Keratinocyte (primary cell): ENCODE measurements at regions not wholly inside any gene's neighbourhood (a gene's known extent, or its start where the extent isn't known, plus 50 kb on each side); places are given as distances from the start of the nearest gene placed in this dataset.

ENCODE experiments used
- DNase-seq: peaks from one replicate; pipeline ENCODE4 v3.0.0-alpha.2; 2011; ENCODE audit warnings: low read depth, missing footprints, low spot score
- FAIRE-seq: peaks from 2 replicates; lab custom pipeline; 2011; peaks lifted over from hg19 to GRCh38; lab: Jason Lieb, UNC
- H2AFZ ChIP-seq: 2 replicates; pipeline ENCODE4 v1.6.0; 2012; ENCODE audit warnings: low read length, control low read depth, inconsistent platforms; ENCODE audit not compliant: control insufficient read depth
- H3K27ac ChIP-seq: 2 replicates; pipeline ENCODE4 v1.5.1; 2011; ENCODE audit warnings: low read length; ENCODE audit not compliant: control insufficient read depth, insufficient read depth
- H3K27me3 ChIP-seq: 3 replicates; pipeline ENCODE4 v1.6.0; 2011; ENCODE audit warnings: low read length; ENCODE audit not compliant: control insufficient read depth, insufficient read depth; ENCODE audit errors: extremely low read depth
- H3K36me3 ChIP-seq, 2 experiments: 2 replicates in 1 of 2; 3 replicates in 1 of 2; pipeline ENCODE4 v1.5.1; 2011; ENCODE audit warnings: low read length in 2 of 2, mild to moderate bottlenecking in 1 of 2; ENCODE audit not compliant: control insufficient read depth in 2 of 2, insufficient read depth in 2 of 2; ENCODE audit errors: extremely low read depth in 1 of 2
- H3K4me1 ChIP-seq: 3 replicates; pipeline ENCODE4 v1.5.1; 2011; ENCODE audit warnings: low read length; ENCODE audit not compliant: control insufficient read depth, insufficient read depth; ENCODE audit errors: extremely low read depth
- H3K4me2 ChIP-seq: 3 replicates; pipeline ENCODE4 v1.6.0; 2011; ENCODE audit warnings: low read depth, low read length; ENCODE audit not compliant: control insufficient read depth, insufficient read depth; ENCODE audit errors: extremely low read depth
- H3K4me3 ChIP-seq, 3 experiments: fragments of 200-600 bp in 1 of 3; sonication (generic) in 1 of 3; 2 replicates in 2 of 3; 3 replicates in 1 of 3; pipeline ENCODE4 v1.5.1; 2011 to 2016; ENCODE audit warnings: low read length in 3 of 3, mild to moderate bottlenecking in 3 of 3, control low read depth in 2 of 3, inconsistent platforms in 1 of 3, low read depth in 1 of 3, mixed read lengths in 1 of 3, mixed run types in 1 of 3, moderate library complexity in 1 of 3; ENCODE audit not compliant: control insufficient read depth in 2 of 3, insufficient read depth in 2 of 3; ENCODE audit errors: extremely low read depth in 1 of 3
- H3K79me2 ChIP-seq: 2 replicates; pipeline ENCODE4 v1.6.0; 2012; ENCODE audit warnings: low read length; ENCODE audit not compliant: control insufficient read depth, insufficient read depth
- H3K9ac ChIP-seq: 3 replicates; pipeline ENCODE4 v1.6.0; 2011; ENCODE audit warnings: low read length; ENCODE audit not compliant: control insufficient read depth, insufficient read depth; ENCODE audit errors: extremely low read depth
- H3K9me1 ChIP-seq: 3 replicates; pipeline ENCODE4 v1.6.0; 2011; ENCODE audit warnings: low read length; ENCODE audit not compliant: control insufficient read depth, insufficient read depth; ENCODE audit errors: extremely low read depth
- H3K9me3 ChIP-seq: 2 replicates; pipeline ENCODE4 v1.5.1; 2012; ENCODE audit warnings: low read depth, low read length; ENCODE audit not compliant: control insufficient read depth
- H4K20me1 ChIP-seq: 3 replicates; pipeline ENCODE4 v1.6.0; 2011; ENCODE audit warnings: low read length; ENCODE audit not compliant: control insufficient read depth, insufficient read depth; ENCODE audit errors: extremely low read depth
- EZH2 ChIP-seq: IDR thresholded peaks from one replicate; pipeline ENCODE4 v1.6.1; 2012; ENCODE audit warnings: inconsistent platforms, mild to moderate bottlenecking, low read length, moderate library complexity
- dilution Hi-C: fragments of 300-500 bp; cut with MboI; formaldehyde crosslinking; loops from one replicate; pipeline ENCODE4 v1.7.0; 2020; ENCODE audit warnings: low sequenced_read_pairs; ENCODE audit not compliant: extremely low pct_ligation_motif_present
- TF ChIP-seq, protein P1 (sequence below), 3 experiments: IDR thresholded peaks in 1 of 3; conservative IDR thresholded peaks in 1 of 3; optimal IDR thresholded peaks in 1 of 3; 2 replicates in 2 of 3; 3 replicates in 1 of 3; pipeline versions ENCODE3 to v1.5.1; 2011; ENCODE audit warnings: low read length in 3 of 3, mild to moderate bottlenecking in 3 of 3, moderate library complexity in 2 of 3, control low read depth in 1 of 3, inconsistent platforms in 1 of 3; ENCODE audit not compliant: insufficient read depth in 2 of 3; ENCODE audit errors: extremely low read depth in 1 of 3

DNA sequence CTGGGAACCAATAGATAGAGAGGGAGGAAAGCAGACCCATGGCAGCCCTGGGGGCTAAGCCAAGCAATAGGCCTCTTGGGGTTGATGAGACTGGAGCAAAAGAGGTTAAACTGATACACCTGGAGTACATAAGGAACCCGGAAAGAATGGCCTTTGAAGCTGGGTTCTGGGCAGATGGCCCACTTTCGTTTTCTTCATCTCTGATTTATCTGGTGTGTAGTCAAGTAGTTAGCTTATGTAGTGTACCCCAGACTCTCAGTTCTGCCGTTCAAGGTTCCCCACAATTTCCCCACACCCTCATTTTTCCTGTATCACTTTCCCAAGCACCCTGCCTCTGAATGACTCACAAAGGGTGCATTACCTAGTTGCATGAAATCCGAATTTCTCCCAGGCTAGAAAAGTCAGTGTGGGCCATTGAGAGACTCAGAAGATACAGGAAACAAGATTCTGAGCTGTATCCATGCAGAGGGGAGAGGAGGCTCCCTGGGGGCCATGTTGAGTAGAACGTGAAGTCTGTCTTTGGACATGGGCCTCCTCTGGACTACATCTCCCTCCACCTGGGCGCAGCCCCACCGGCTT lies 235.0 kb downstream of the LOXHD1 start:
- DNase-seq (no peak), FAIRE-seq (no peak)
- no peak overlapping the region for H3K4me2 ChIP-seq
- dilution Hi-C loops, result no loop called here
- TF ChIP-seq, protein P1, sequence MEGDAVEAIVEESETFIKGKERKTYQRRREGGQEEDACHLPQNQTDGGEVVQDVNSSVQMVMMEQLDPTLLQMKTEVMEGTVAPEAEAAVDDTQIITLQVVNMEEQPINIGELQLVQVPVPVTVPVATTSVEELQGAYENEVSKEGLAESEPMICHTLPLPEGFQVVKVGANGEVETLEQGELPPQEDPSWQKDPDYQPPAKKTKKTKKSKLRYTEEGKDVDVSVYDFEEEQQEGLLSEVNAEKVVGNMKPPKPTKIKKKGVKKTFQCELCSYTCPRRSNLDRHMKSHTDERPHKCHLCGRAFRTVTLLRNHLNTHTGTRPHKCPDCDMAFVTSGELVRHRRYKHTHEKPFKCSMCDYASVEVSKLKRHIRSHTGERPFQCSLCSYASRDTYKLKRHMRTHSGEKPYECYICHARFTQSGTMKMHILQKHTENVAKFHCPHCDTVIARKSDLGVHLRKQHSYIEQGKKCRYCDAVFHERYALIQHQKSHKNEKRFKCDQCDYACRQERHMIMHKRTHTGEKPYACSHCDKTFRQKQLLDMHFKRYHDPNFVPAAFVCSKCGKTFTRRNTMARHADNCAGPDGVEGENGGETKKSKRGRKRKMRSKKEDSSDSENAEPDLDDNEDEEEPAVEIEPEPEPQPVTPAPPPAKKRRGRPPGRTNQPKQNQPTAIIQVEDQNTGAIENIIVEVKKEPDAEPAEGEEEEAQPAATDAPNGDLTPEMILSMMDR (optimal IDR thresholded peaks at IDR 0.05 in 1 of 3, IDR thresholded peaks at IDR 0.05 in 1 of 3, conservative IDR thresholded peaks at IDR 0.05 in 1 of 3; ENCODE audit: extremely low read depth in 1 of 3, insufficient read depth in 2 of 3, low read length in 3 of 3), result no peak
- no peak for TF ChIP-seq EZH2
- no peak overlapping the region for H3K27ac ChIP-seq
- no peaks in the 10 kb centered on the region for H3K9me3 ChIP-seq
- H3K9ac ChIP-seq, result no peak overlapping the region
- no peaks in the 10 kb centered on the region for H3K79me2 ChIP-seq
- no peak overlapping the region for H3K4me3 ChIP-seq
- H3K4me1 ChIP-seq, result peaks cover 11% of the 10 kb centered on the region
- H3K36me3 ChIP-seq, result no peaks in the 10 kb centered on the region
- no peaks in the 10 kb centered on the region for H3K27me3 ChIP-seq
- no peaks in the 10 kb centered on the region for H3K9me1 ChIP-seq
- H4K20me1 ChIP-seq, result no peaks in the 10 kb centered on the region
- no peak overlapping the region for H2AFZ ChIP-seq

DNA sequence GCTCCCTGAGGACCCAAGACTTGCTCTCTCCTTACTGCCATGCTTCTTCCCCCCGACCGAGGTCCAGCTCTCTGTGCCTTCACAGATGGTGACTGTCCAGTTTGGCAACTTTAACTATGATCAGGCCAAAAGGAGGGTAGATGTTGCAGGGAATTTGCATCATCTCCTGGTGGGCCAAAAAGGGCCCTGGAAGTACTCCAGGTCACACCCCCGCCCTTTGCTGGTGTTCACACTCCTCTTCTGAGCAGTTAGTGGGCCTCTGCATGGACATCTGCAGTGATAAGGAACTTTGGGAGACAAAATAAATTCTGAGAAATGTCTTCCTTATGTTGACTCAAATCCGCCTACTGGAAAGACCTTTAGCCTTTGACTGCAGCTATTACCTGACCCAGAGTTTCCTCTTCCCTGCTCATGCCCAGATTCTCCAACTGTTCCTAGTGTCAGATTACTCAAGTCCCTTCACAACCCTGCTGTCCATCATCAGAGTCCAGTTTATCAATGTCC lies 234.4 kb downstream of the LOXHD1 start:
- no peak overlapping the region for H3K4me2 ChIP-seq
- H3K4me3 ChIP-seq, result no peak overlapping the region
- peaks cover 11% of the 10 kb centered on the region for H3K4me1 ChIP-seq
- no peak overlapping the region for H2AFZ ChIP-seq
- H4K20me1 ChIP-seq, result no peaks in the 10 kb centered on the region
- dilution Hi-C loops, result no loop called here
- H3K36me3 ChIP-seq, result no peaks in the 10 kb centered on the region
- no peaks in the 10 kb centered on the region for H3K27me3 ChIP-seq
- no peak overlapping the region for H3K9ac ChIP-seq
- no peak overlapping the region for H3K27ac ChIP-seq
- no peaks in the 10 kb centered on the region for H3K9me1 ChIP-seq
- no peaks in the 10 kb centered on the region for H3K79me2 ChIP-seq
- DNase-seq, result no peak
- TF ChIP-seq, protein P1 (optimal IDR thresholded peaks at IDR 0.05 in 1 of 3, IDR thresholded peaks at IDR 0.05 in 1 of 3, conservative IDR thresholded peaks at IDR 0.05 in 1 of 3; ENCODE audit: extremely low read depth in 1 of 3, insufficient read depth in 2 of 3, low read length in 3 of 3), result no peak
- no peak for TF ChIP-seq EZH2
- H3K9me3 ChIP-seq, result no peaks in the 10 kb centered on the region
- no peak for FAIRE-seq
